Skeletal muscle cell (primary cell): ENCODE measurements at regions not wholly inside any gene's neighbourhood (a gene's known extent, or its start where the extent isn't known, plus 50 kb on each side); places are given as distances from the start of the nearest gene placed in this dataset.

Experiments
- DNase-seq: peaks from one replicate; pipeline ENCODE4 v3.0.0-alpha.2; 2010; ENCODE audit warnings: low read depth
- H3K4me3 ChIP-seq: 2 replicates; pipeline ENCODE4 v1.5.1; 2011; ENCODE audit warnings: low read depth, mild to moderate bottlenecking, control low read depth, low read length, moderate library complexity

- no peak overlapping the region for H3K4me3 ChIP-seq
- DNase-seq, result no peak
Observed at GRCh38 chrX:38975368-38975942, 174.2 kb downstream of the MID1IP1 start.

- DNase-seq, result no peak
- no peak overlapping the region for H3K4me3 ChIP-seq
Observed at GRCh38 chrX:38982370-38982769, 181.1 kb downstream of the MID1IP1 start.

- H3K4me3 ChIP-seq, result no peak overlapping the region
- DNase-seq, result no peak
Observed at GRCh38 chrX:38982843-38983242, 181.6 kb downstream of the MID1IP1 start.

- DNase-seq, result no peak
- H3K4me3 ChIP-seq, result no peak overlapping the region
Observed at GRCh38 chrX:38985375-38985774, 184.1 kb downstream of the MID1IP1 start.

GRCh38 chrX:38985945-38986344 lies 184.7 kb downstream of the MID1IP1 start:
- no peak overlapping the region for H3K4me3 ChIP-seq
- DNase-seq, result no peak

- DNase-seq, result no peak
- no peak overlapping the region for H3K4me3 ChIP-seq
Observed at GRCh38 chrX:38986586-38986985, 185.3 kb downstream of the MID1IP1 start.

GRCh38 chrX:38987198-38987651 lies 186.0 kb downstream of the MID1IP1 start:
- no peak overlapping the region for H3K4me3 ChIP-seq
- no peak for DNase-seq

- H3K4me3 ChIP-seq, result no peak overlapping the region
- DNase-seq, result no peak
Observed at GRCh38 chrX:38988301-38988700, 187.0 kb downstream of the MID1IP1 start.

GRCh38 chrX:38989076-38989475 lies 187.8 kb downstream of the MID1IP1 start:
- no peak for DNase-seq
- no peak overlapping the region for H3K4me3 ChIP-seq

- no peak overlapping the region for H3K4me3 ChIP-seq
- DNase-seq, result no peak
Observed at GRCh38 chrX:38991656-38992440, 190.6 kb downstream of the MID1IP1 start.

- H3K4me3 ChIP-seq, result no peak overlapping the region
- DNase-seq, result no peak
Observed at GRCh38 chrX:38992441-38993096, 191.3 kb downstream of the MID1IP1 start.

GRCh38 chrX:38993500-38993899 lies 192.2 kb downstream of the MID1IP1 start:
- DNase-seq, result no peak
- no peak overlapping the region for H3K4me3 ChIP-seq

GRCh38 chrX:38999099-38999498 lies 197.8 kb downstream of the MID1IP1 start:
- DNase-seq, result no peak
- no peak overlapping the region for H3K4me3 ChIP-seq

GRCh38 chrX:38999967-39000745 lies 198.9 kb downstream of the MID1IP1 start:
- no peak for DNase-seq
- no peak overlapping the region for H3K4me3 ChIP-seq

GRCh38 chrX:39000802-39001201 lies 199.5 kb downstream of the MID1IP1 start:
- no peak for DNase-seq
- H3K4me3 ChIP-seq, result no peak overlapping the region

GRCh38 chrX:39002466-39002865 lies 201.2 kb downstream of the MID1IP1 start:
- H3K4me3 ChIP-seq, result no peak overlapping the region
- DNase-seq, result no peak

GRCh38 chrX:39008549-39008948 lies 207.3 kb downstream of the MID1IP1 start:
- no peak for DNase-seq

GRCh38 chrX:39011454-39012221 lies 210.4 kb downstream of the MID1IP1 start:
- DNase-seq, result no peak
- H3K4me3 ChIP-seq, result no peak overlapping the region

More at GRCh38 chrX:39008549-39008948, 207.3 kb downstream of the MID1IP1 start:
- H3K4me3 ChIP-seq, result no peak overlapping the region

GRCh38 chrX:39012621-39013111 lies 211.4 kb downstream of the MID1IP1 start:
- H3K4me3 ChIP-seq, result no peak overlapping the region
- no peak for DNase-seq
